Lung (tissue), 11 donors: ENCODE measurements at regions not wholly inside any gene's neighbourhood (a gene's known extent, or its start where the extent isn't known, plus 50 kb on each side); places are given as distances from the start of the nearest gene placed in this dataset.

ENCODE experiments used
- ATAC-seq: fragments of 200-7000 bp; cut with Tn5 transposase; one replicate; pipeline ENCODE4 v1.9.1; 2020; ENCODE audit warnings: moderate number of reproducible peaks; ENCODE audit not compliant: insufficient read depth, low FRiP score
- DNase-seq, 3 donors: peaks; one replicate each; pipeline ENCODE4 v3.0.0-alpha.2; 2013 to 2017
- H3K27ac ChIP-seq, 2 donors: one replicate each; pipeline ENCODE4 v1.5.1; 2013; ENCODE audit warnings: mild to moderate bottlenecking in 2 of 2, moderate library complexity in 2 of 2, control low read depth in 1 of 2, inconsistent platforms in 1 of 2, low read depth in 1 of 2, low read length in 1 of 2
- H3K27me3 ChIP-seq, 3 donors: one replicate each; pipeline ENCODE4 v1.5.1; 2013; ENCODE audit warnings: low read length in 2 of 3; ENCODE audit not compliant: control insufficient read depth in 3 of 3, insufficient read depth in 3 of 3
- H3K36me3 ChIP-seq, 4 donors: one replicate each; pipeline ENCODE4 v1.5.1; 2013; ENCODE audit warnings: low read length in 4 of 4, mild to moderate bottlenecking in 1 of 4, moderate library complexity in 1 of 4; ENCODE audit not compliant: control insufficient read depth in 4 of 4, insufficient read depth in 4 of 4
- H3K4me1 ChIP-seq, 5 donors: one replicate each; pipeline ENCODE4 v1.5.1; 2013; ENCODE audit warnings: low read length in 5 of 5, mild to moderate bottlenecking in 2 of 5, moderate library complexity in 1 of 5; ENCODE audit not compliant: control insufficient read depth in 5 of 5, insufficient read depth in 5 of 5
- H3K4me3 ChIP-seq: one replicate; pipeline ENCODE4 v1.5.1; 2013; ENCODE audit warnings: mild to moderate bottlenecking, control low read depth, moderate library complexity
- H3K9ac ChIP-seq, 2 donors: one replicate each; pipeline ENCODE4 v1.5.1; 2013; ENCODE audit warnings: low read length in 2 of 2, control low read depth in 1 of 2; ENCODE audit not compliant: insufficient read depth in 1 of 2
- H3K9me3 ChIP-seq, 4 donors: one replicate each; pipeline ENCODE4 v1.5.1; 2013; ENCODE audit warnings: low read length in 3 of 4, mild to moderate bottlenecking in 1 of 4, moderate library complexity in 1 of 4; ENCODE audit not compliant: control insufficient read depth in 4 of 4, insufficient read depth in 3 of 4
- WGBS, 2 donors: extraction: QIAGEN DNeasy Blood & Tissue Kit; methylation state at CpG; one replicate each; pipeline ENCODE4 v1.1.7; 2013; 5-methylcytosine and 5-hydroxymethylcytosine counted together
- TF ChIP-seq, protein P1 (sequence below): IDR thresholded peaks from 2 replicates; pipeline ENCODE4 v1.5.1; 2012; ENCODE audit warnings: mild to moderate bottlenecking; ENCODE audit errors: control extremely low read depth, extremely low read depth
- donor health status: control.
- donor health status: control.
- donor health status: Bipolar disorder and iron deficiency.
- donor health status: healthy.
- donor health status: DM: yes; HTN: yes; CAD: no.

DNA sequence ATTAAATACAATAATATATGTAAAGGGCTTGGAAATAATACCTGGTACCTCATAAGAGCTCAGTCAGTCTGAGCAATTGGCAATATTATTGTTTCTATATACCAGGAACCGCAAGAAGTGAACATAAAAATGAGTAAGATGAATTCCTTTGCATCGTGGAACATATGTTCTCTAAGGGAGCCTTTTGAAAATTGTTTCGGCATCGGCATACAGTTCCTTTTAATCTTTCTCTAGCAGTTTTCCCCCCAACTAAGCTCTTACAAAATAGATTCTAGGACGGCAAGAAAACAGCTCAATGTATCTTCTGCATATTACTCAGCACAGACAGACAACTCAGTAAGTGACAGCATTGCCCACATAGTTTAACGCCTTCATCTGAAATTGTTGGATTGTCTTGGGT is 426.6 kb upstream of the WWC1 start:
- Histone ChIP-seq H3K27ac (no peak overlapping the region), H3K9ac (no peak overlapping the region), H3K36me3 (no peaks in the 10 kb centered on the region), H3K9me3 (no peaks in the 10 kb centered on the region), H3K4me3 (no peak overlapping the region), H3K27me3 (no peaks in the 10 kb centered on the region), H3K4me1 (no peaks in the 10 kb centered on the region)
- TF ChIP-seq, protein P1, sequence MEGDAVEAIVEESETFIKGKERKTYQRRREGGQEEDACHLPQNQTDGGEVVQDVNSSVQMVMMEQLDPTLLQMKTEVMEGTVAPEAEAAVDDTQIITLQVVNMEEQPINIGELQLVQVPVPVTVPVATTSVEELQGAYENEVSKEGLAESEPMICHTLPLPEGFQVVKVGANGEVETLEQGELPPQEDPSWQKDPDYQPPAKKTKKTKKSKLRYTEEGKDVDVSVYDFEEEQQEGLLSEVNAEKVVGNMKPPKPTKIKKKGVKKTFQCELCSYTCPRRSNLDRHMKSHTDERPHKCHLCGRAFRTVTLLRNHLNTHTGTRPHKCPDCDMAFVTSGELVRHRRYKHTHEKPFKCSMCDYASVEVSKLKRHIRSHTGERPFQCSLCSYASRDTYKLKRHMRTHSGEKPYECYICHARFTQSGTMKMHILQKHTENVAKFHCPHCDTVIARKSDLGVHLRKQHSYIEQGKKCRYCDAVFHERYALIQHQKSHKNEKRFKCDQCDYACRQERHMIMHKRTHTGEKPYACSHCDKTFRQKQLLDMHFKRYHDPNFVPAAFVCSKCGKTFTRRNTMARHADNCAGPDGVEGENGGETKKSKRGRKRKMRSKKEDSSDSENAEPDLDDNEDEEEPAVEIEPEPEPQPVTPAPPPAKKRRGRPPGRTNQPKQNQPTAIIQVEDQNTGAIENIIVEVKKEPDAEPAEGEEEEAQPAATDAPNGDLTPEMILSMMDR: no peak
- ATAC-seq: no peak
- DNase-seq: no peak
- WGBS, 2 donors: 90% methylated on average over 6 of the region's 6 CpGs

DNA sequence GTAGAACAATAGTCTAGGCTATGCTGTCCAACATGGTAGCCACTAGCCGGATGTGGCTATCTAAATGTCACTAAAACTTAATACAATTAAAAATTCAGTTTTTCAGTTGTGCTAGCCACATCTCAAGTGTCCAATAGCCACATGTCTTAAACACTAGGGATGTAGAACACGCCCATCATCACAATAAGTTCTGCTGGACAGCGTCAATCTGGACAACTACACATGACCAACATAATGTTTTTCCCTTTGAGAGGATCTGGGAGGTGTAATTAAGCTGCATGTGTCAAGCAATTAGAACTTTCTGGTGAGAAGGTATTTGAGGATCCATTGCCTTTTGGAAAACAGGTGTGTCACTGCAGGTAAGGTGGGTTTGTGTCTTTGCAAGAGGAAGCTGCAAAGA is 424.6 kb upstream of the WWC1 start:
- TF ChIP-seq, protein P1: no peak
- H3K4me3 ChIP-seq: no peak overlapping the region
- no peaks in the 10 kb centered on the region for H3K4me1 ChIP-seq
- H3K9me3 ChIP-seq: no peaks in the 10 kb centered on the region
- WGBS, 2 donors: 82 to 86% methylated on average over 3 of the region's 3 CpGs
- no peak overlapping the region for H3K9ac ChIP-seq
- ATAC-seq: no peak
- no peaks in the 10 kb centered on the region for H3K36me3 ChIP-seq
- no peak overlapping the region for H3K27ac ChIP-seq
- H3K27me3 ChIP-seq: no peaks in the 10 kb centered on the region
- DNase-seq: no peak

DNA sequence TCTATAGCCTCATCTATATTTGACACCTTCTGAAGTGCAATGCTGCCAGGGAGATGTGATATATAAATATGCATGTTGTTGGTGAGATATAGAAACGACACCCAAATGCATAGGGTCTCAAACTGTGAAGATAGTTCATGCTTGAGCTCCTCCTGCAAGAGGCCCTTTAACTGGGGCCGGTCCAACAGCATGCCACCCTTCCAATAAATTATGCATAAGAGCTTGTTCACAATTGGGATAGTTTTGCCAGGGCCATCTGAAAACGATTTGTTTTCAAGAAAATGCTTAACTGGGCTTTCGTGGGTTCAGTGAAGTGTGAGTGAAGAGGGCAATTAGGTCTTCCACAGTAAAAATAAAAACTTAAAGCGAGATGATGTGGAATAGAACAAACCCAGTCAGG is 424.2 kb upstream of the WWC1 start:
- WGBS, 2 donors: 65 to 84% methylated on average over 5 of the region's 5 CpGs
- Histone ChIP-seq H3K9me3 (no peaks in the 10 kb centered on the region), H3K9ac (no peak overlapping the region), H3K4me1 (no peaks in the 10 kb centered on the region), H3K27me3 (no peaks in the 10 kb centered on the region), H3K4me3 (no peak overlapping the region), H3K36me3 (no peaks in the 10 kb centered on the region), H3K27ac (no peak overlapping the region)
- ATAC-seq (no peak), DNase-seq (no peak)
- TF ChIP-seq, protein P1: no peak

DNA sequence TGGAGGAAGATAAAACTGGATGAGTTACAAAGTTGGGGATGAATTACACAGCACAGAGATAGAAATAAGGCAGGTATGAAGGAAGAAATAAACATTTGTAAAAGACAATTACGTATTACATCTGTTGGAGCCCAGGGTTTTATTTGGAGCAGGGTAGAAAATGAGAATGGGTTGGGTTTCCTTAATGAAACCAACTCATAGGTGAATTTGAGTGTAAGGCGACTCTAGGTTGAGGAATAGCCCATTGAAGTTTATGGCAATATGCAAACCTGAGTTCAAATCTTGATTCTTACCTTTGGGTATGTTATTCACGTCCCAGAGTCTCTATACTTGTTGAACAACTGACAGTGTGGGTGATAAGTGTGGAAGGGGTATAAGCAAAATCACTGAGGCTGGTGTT is 422.3 kb upstream of the WWC1 start:
- ATAC-seq: no peak
- WGBS, 2 donors: 78 to 81% methylated on average over 3 of the region's 3 CpGs

More for the DNA sequence above, 422.3 kb upstream of the WWC1 start:
- DNase-seq: no peak
- Histone ChIP-seq H3K9ac (no peak overlapping the region), H3K27ac (no peak overlapping the region), H3K4me3 (no peak overlapping the region), H3K4me1 (peaks cover 0 to 5% (median 0%) of the 10 kb centered on the region in 5 donors), H3K27me3 (no peaks in the 10 kb centered on the region), H3K36me3 (no peaks in the 10 kb centered on the region), H3K9me3 (no peaks in the 10 kb centered on the region)
- TF ChIP-seq, protein P1: no peak
